Neural progenitor cell (in vitro differentiated cells): ENCODE measurements at regions not wholly inside any gene's neighbourhood (a gene's known extent, or its start where the extent isn't known, plus 50 kb on each side); places are given as distances from the start of the nearest gene placed in this dataset.

Experiments
- DNase-seq: peaks from one replicate; pipeline ENCODE4 v3.0.0-alpha.2; 2016; ENCODE audit warnings: low spot score
- H2AFZ ChIP-seq: fragments of 200-600 bp; sonication (generic); replicated peaks from 2 replicates; pipeline ENCODE4 v1.6.1; 2016; ENCODE audit warnings: antibody characterized with exemption
- H3F3A ChIP-seq: fragments of 200-600 bp; sonication (generic); 2 replicates; pipeline ENCODE4 v1.6.1; 2016; ENCODE audit warnings: antibody characterized with exemption, low read depth
- H3K27ac ChIP-seq: fragments of 200-600 bp; sonication (generic); 2 replicates; pipeline ENCODE4 v1.5.1; 2016; ENCODE audit warnings: mild to moderate bottlenecking
- H3K27me3 ChIP-seq: fragments of 200-600 bp; sonication (generic); 2 replicates; pipeline ENCODE4 v1.6.1; 2016; ENCODE audit warnings: mild to moderate bottlenecking, moderate library complexity
- H3K36me3 ChIP-seq: fragments of 200-600 bp; sonication (generic); 2 replicates; pipeline ENCODE4 v1.5.1; 2016
- H3K4me1 ChIP-seq: fragments of 200-600 bp; sonication (generic); 2 replicates; pipeline ENCODE4 v1.6.1; 2016; ENCODE audit warnings: mixed run types
- H3K4me2 ChIP-seq: fragments of 200-600 bp; sonication (generic); 2 replicates; pipeline ENCODE4 v1.6.1; 2016
- H3K4me3 ChIP-seq: fragments of 200-600 bp; sonication (generic); 2 replicates; pipeline ENCODE4 v1.5.1; 2016
- H3K79me2 ChIP-seq: fragments of 200-600 bp; sonication (generic); 2 replicates; pipeline ENCODE4 v1.6.1; 2016; ENCODE audit warnings: low read depth
- H3K9ac ChIP-seq: fragments of 200-600 bp; sonication (generic); 2 replicates; pipeline ENCODE4 v1.6.1; 2016
- H3K9me3 ChIP-seq: fragments of 200-600 bp; sonication (generic); 2 replicates; pipeline ENCODE4 v1.5.1; 2016; ENCODE audit warnings: low read depth
- H4K20me1 ChIP-seq: fragments of 200-600 bp; sonication (generic); 2 replicates; pipeline ENCODE4 v1.6.1; 2016; ENCODE audit warnings: low read depth
- H3K27ac Mint-ChIP-seq: 3 replicates; pipeline ENCODE4 v1.8.0; 2021; ENCODE audit warnings: mixed read lengths
- H3K27me3 Mint-ChIP-seq: 2 replicates; pipeline ENCODE4 v1.8.0; 2022; ENCODE audit warnings: low read depth, mild to moderate bottlenecking, inconsistent platforms, moderate library complexity, mixed read lengths; ENCODE audit not compliant: insufficient read depth
- H3K36me3 Mint-ChIP-seq: 3 replicates; pipeline ENCODE4 v1.8.0; 2021; ENCODE audit warnings: mixed read lengths
- H3K4me1 Mint-ChIP-seq: 3 replicates; pipeline ENCODE4 v1.8.0; 2021; ENCODE audit warnings: mixed read lengths
- H3K4me3 Mint-ChIP-seq: 3 replicates; pipeline ENCODE4 v1.8.0; 2021; ENCODE audit warnings: mild to moderate bottlenecking, moderate library complexity, mixed read lengths
- H3K9me3 Mint-ChIP-seq: 3 replicates; pipeline ENCODE4 v1.8.0; 2020; ENCODE audit warnings: mixed read lengths
- CTCF ChIP-seq: fragments of 200-600 bp; sonication (generic); IDR thresholded peaks from 2 replicates; pipeline ENCODE4 v1.5.1; 2017; ENCODE audit warnings: antibody characterized with exemption, mild to moderate bottlenecking
- EZH2 ChIP-seq: fragments of 200-600 bp; sonication (generic); IDR thresholded peaks from 2 replicates; pipeline ENCODE4 v1.6.1; 2017; ENCODE audit warnings: antibody characterized with exemption, mild to moderate bottlenecking, moderate library complexity
- EZH2phosphoT487 ChIP-seq: fragments of 200-600 bp; sonication (generic); IDR thresholded peaks from 2 replicates; pipeline ENCODE4 v1.6.1; 2017; ENCODE audit warnings: antibody characterized with exemption

- Histone ChIP-seq H3K9me3 (no peaks in the 10 kb centered on the region), H3K4me3 (no peak overlapping the region), H4K20me1 (no peaks in the 10 kb centered on the region), H3K9ac (no peak overlapping the region), H3K36me3 (no peaks in the 10 kb centered on the region), H3K27me3 (no peaks in the 10 kb centered on the region), H3K79me2 (no peaks in the 10 kb centered on the region), H2AFZ (peak overlapping the region; percentile 52), H3F3A (no peaks in the 10 kb centered on the region), H3K4me1 (no peaks in the 10 kb centered on the region), H3K4me2 (no peak overlapping the region), H3K27ac (no peak overlapping the region)
- Mint-ChIP-seq H3K27me3 (no peaks in the 10 kb centered on the region), H3K4me3 (no peak overlapping the region), H3K4me1 (no peaks in the 10 kb centered on the region), H3K36me3 (no peaks in the 10 kb centered on the region), H3K27ac (no peak overlapping the region), H3K9me3 (no peaks in the 10 kb centered on the region)
- no peak for DNase-seq
- TF ChIP-seq EZH2phosphoT487 (no peak), EZH2 (no peak)
Measured at GRCh38 chr16:63385714-63386432, 1349.6 kb upstream of the CDH8 start.

DNA sequence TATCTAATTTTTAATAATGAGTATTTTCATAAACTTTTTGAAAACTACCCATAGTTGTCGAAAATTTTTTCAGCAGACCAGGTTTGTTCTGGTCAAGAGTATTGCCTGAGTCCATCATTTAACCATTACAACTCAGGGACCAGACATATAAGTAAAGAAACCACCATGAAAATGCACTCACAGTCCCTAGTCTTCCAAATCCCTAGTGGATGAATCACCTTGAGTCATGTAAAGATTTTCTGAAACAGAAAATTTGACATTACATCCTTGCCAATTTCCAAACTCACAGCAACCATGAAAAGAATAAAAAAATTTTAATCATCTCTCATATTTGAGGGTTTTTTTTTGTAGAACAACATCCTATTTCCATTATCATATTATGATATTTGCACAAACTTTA, 1337.5 kb upstream of the CDH8 start:
- Histone ChIP-seq H3K9me3 (no peaks in the 10 kb centered on the region), H3K4me2 (no peak overlapping the region), H3K4me1 (peaks cover 13% of the 10 kb centered on the region), H3K79me2 (no peaks in the 10 kb centered on the region), H3K9ac (no peak overlapping the region), H3K36me3 (no peaks in the 10 kb centered on the region), H3K27ac (no peak overlapping the region), H3F3A (no peaks in the 10 kb centered on the region), H2AFZ (no peak overlapping the region), H3K4me3 (no peak overlapping the region), H3K27me3 (no peaks in the 10 kb centered on the region), H4K20me1 (no peaks in the 10 kb centered on the region)
- TF ChIP-seq EZH2, result no peak
- TF ChIP-seq CTCF, result no peak
- no peak for TF ChIP-seq EZH2phosphoT487
- peaks cover 2% of the 10 kb centered on the region for H3K27me3 Mint-ChIP-seq
- DNase-seq, result no peak
- no peak overlapping the region for H3K27ac Mint-ChIP-seq
- peaks cover 9% of the 10 kb centered on the region for H3K9me3 Mint-ChIP-seq
- H3K4me3 Mint-ChIP-seq, result no peak overlapping the region
- no peaks in the 10 kb centered on the region for H3K4me1 Mint-ChIP-seq
- H3K36me3 Mint-ChIP-seq, result peaks cover 2% of the 10 kb centered on the region

DNA sequence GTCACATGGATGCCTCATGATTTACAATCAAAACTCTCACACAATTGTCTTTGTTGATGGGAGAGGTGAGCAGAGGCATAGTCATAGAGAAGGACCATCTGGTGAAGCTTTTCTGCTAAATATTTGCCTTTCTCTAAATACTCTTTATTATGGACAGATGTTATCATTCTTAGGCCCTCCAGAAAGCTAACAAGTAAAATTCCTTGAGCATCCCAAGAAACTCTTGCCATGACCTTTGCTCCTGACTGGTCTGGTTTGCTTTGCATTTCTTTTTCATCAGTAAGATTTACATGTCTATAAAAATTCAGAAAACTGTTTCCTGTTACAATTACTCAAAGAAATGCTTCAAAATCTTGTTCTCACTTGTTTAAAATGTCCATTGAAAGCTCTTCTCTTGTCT, 1336.6 kb upstream of the CDH8 start:
- no peak overlapping the region for H3K27ac Mint-ChIP-seq
- H3K36me3 Mint-ChIP-seq, result peaks cover 2% of the 10 kb centered on the region
- no peaks in the 10 kb centered on the region for H3F3A ChIP-seq
- peaks cover 13% of the 10 kb centered on the region for H3K4me1 ChIP-seq
- no peak overlapping the region for H3K4me3 ChIP-seq
- peaks cover 9% of the 10 kb centered on the region for H3K9me3 Mint-ChIP-seq
- no peaks in the 10 kb centered on the region for H3K9me3 ChIP-seq
- TF ChIP-seq CTCF, result no peak
- TF ChIP-seq EZH2, result no peak
- no peak for TF ChIP-seq EZH2phosphoT487
- H3K4me1 Mint-ChIP-seq, result no peaks in the 10 kb centered on the region
- DNase-seq, result no peak
- no peaks in the 10 kb centered on the region for H3K79me2 ChIP-seq
- no peaks in the 10 kb centered on the region for H4K20me1 ChIP-seq
- H3K27me3 ChIP-seq, result no peaks in the 10 kb centered on the region
- no peak overlapping the region for H3K4me2 ChIP-seq
- no peaks in the 10 kb centered on the region for H3K36me3 ChIP-seq
- no peak overlapping the region for H3K27ac ChIP-seq
- H3K4me3 Mint-ChIP-seq, result no peak overlapping the region
- H3K27me3 Mint-ChIP-seq, result peaks cover 2% of the 10 kb centered on the region
- H3K9ac ChIP-seq, result no peak overlapping the region
- H2AFZ ChIP-seq, result no peak overlapping the region

DNA sequence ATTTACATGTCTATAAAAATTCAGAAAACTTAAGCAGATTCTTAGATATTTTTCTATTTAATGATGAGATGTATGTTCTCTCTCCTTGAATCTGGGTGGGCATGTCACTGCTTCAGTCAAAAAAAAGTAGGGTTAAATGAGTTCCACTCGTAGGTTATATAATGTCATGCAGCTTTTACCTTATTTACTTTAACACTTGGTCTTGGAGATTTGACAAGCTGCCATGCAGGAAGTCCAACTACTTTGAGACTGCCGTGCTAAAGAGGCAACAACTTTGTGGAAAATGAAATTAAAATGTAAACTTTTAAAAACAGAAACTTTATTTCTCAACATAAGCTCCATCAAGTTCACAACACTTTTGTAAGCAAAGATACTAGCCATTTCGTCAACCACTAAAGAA, 1336.0 kb upstream of the CDH8 start:
- Histone ChIP-seq H3K27me3 (no peaks in the 10 kb centered on the region), H3K79me2 (no peaks in the 10 kb centered on the region), H3F3A (no peaks in the 10 kb centered on the region), H3K9me3 (no peaks in the 10 kb centered on the region), H3K4me3 (no peak overlapping the region), H3K36me3 (no peaks in the 10 kb centered on the region), H3K4me1 (peaks cover 13% of the 10 kb centered on the region), H3K27ac (no peak overlapping the region), H2AFZ (no peak overlapping the region), H3K4me2 (no peak overlapping the region), H4K20me1 (no peaks in the 10 kb centered on the region), H3K9ac (no peak overlapping the region)
- peaks cover 9% of the 10 kb centered on the region for H3K9me3 Mint-ChIP-seq
- H3K27ac Mint-ChIP-seq, result no peak overlapping the region
- H3K27me3 Mint-ChIP-seq, result peaks cover 2% of the 10 kb centered on the region
- H3K4me3 Mint-ChIP-seq, result no peak overlapping the region
- H3K36me3 Mint-ChIP-seq, result peaks cover 2% of the 10 kb centered on the region
- no peaks in the 10 kb centered on the region for H3K4me1 Mint-ChIP-seq
- no peak for DNase-seq
- TF ChIP-seq CTCF (no peak), EZH2phosphoT487 (no peak), EZH2 (no peak)
